ENCODE measurements at regions not wholly inside any gene's neighbourhood (a gene's known extent, or its start where the extent isn't known, plus 50 kb on each side); places are given as distances from the start of the nearest gene placed in this dataset.
"Not testable (repeated sequence)": the region's sequence is repeated elsewhere in the genome, so short reads cannot be mapped to it uniquely, and the experiment has no call there.

GRCh38 chr3:87101861-87102625, 111.1 kb upstream of the VGLL3 start:
- no peak for DNase-seq

GRCh38 chr3:87097733-87098132, 106.8 kb upstream of the VGLL3 start:
- not testable (repeated sequence) for DNase-seq

GRCh38 chr3:87090631-87091030, 99.7 kb upstream of the VGLL3 start:
- DNase-seq, result no peak

- no peak for DNase-seq
Observed at GRCh38 chr3:87088993-87089841, 98.3 kb upstream of the VGLL3 start.

GRCh38 chr3:87088430-87088992, 97.6 kb upstream of the VGLL3 start:
- DNase-seq, result no peak

- DNase-seq, result no peak
Observed at GRCh38 chr3:87084868-87085267, 93.9 kb upstream of the VGLL3 start.

GRCh38 chr3:87082796-87083440, 92.0 kb upstream of the VGLL3 start:
- DNase-seq, result peak; percentile 49

- no peak for DNase-seq
Observed at GRCh38 chr3:87077355-87077754, 86.4 kb upstream of the VGLL3 start.

- no peak for DNase-seq
Observed at GRCh38 chr3:87076946-87077345, 86.0 kb upstream of the VGLL3 start.

- DNase-seq, result no peak
Observed at GRCh38 chr3:87073496-87074145, 82.7 kb upstream of the VGLL3 start.

- no peak for DNase-seq
Observed at GRCh38 chr3:87072446-87072845, 81.5 kb upstream of the VGLL3 start.

GRCh38 chr3:87069971-87070370, 79.0 kb upstream of the VGLL3 start:
- no peak for DNase-seq

- no peak for DNase-seq
Observed at GRCh38 chr3:87069021-87069420, 78.1 kb upstream of the VGLL3 start.

GRCh38 chr3:87062685-87063084, 71.7 kb upstream of the VGLL3 start:
- no peak for DNase-seq

GRCh38 chr3:87057474-87057873, 66.5 kb upstream of the VGLL3 start:
- no peak for DNase-seq

- no peak for DNase-seq
Observed at GRCh38 chr3:87053553-87053952, 62.6 kb upstream of the VGLL3 start.

GRCh38 chr3:87052499-87053260, 61.7 kb upstream of the VGLL3 start:
- DNase-seq, result no peak

- no peak for DNase-seq
Observed at GRCh38 chr3:87047852-87048251, 56.9 kb upstream of the VGLL3 start.

- no peak for DNase-seq
Observed at GRCh38 chr3:87046241-87046640, 55.3 kb upstream of the VGLL3 start.

GRCh38 chr3:87045473-87045872, 54.5 kb upstream of the VGLL3 start:
- no peak for DNase-seq

GRCh38 chr3:87044846-87045245, 53.9 kb upstream of the VGLL3 start:
- no peak for DNase-seq

- DNase-seq, result no peak
Observed at GRCh38 chr3:87044409-87044808, 53.5 kb upstream of the VGLL3 start.
